NCI-H1694 treated with DMSO at 0.1 percent for 48 hours (cell line): ENCODE measurements at regions not wholly inside any gene's neighbourhood (a gene's known extent, or its start where the extent isn't known, plus 50 kb on each side); places are given as distances from the start of the nearest gene placed in this dataset.
"Not testable (repeated sequence)": the region's sequence is repeated elsewhere in the genome, so short reads cannot be mapped to it uniquely, and the experiment has no call there.

ENCODE experiments used
- DNase-seq: peaks from one replicate; lab custom pipeline; 2025; lab: John Stamatoyannopoulos, UW

GRCh38 chr2:67777836-67778429 lies 284.9 kb downstream of the C1D start:
- no peak for DNase-seq

DNA sequence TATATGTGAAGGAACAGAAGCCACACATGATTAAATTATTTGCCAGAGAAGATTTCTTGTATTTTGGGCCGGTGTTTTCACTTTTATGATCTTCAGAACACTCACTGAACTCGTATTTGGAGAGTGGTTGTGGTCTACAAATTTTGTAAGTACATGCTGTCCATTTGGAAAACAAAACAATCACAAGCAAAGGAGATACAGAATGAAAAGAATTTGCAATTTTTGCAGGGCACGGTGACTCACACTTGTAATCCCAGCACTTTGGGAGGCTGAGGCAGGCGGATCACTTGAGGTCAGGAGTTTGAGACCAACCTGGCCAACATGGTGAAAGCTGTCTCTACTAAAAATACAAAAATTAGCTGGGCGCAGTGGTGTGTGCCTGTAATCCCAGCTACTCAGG lies 282.0 kb downstream of the C1D start:
- not testable (repeated sequence) for DNase-seq

- no peak for DNase-seq
Measured at GRCh38 chr2:67782443-67782842, 280.4 kb downstream of the C1D start.

DNA sequence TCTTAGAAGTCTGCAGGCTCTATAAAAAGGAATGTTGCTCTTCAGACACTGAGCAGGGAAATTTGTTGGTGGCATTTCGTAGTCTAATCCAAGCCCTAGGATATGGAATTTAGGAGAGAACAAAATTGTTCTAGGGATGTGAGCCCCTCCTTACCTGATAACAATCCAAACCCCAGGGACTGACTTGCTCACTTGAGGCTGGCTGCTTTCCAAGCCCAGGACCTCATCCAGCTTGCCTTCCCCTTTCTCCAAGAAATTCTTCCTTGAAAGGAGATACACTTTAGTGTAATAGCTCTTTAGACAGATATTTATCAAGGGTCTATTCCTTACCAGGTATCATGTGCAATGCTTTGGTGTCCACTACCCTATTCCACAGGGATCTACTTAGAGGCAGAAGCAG lies 279.8 kb downstream of the C1D start:
- no peak for DNase-seq

- no peak for DNase-seq
Measured at GRCh38 chr2:67790622-67791021, 272.2 kb downstream of the C1D start.

DNA sequence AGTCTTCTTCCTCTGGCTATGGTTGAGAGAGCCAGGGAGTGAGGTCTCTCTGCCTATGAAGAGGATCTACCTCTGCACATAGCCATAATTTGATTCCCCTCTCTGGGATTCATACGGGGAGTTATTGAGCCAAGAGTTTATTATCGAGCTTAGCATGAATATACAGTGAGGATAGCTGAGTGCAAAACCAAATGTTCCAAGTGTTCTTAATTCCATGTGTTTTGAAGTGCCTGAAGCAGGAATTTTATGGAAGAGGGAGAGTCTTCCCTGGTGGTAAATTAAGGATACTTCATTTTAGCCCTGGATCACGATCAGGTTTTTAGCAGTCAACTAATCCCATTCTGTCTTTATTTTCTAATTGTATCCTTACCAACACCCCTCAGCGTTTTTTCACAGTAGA lies 270.6 kb downstream of the C1D start:
- no peak for DNase-seq

DNA sequence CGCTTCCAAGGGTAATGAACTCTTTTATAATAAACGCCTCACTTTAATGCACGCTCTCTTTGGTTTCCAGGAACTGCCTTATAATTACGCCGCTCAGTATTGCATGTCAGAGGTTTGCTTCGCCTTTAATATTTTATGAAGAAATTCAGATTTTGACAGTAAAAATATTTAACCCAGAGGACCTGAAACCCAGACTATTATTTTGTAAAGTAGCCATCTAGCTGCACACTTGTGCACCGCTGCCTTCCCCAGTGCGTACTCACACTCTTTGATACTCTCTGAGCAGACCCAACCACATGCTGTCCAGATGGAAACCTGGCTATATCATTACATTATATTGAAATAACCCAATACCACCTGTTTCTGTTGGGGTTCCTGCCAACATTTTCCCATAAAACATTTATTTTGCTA lies 270.1 kb downstream of the C1D start:
- peak; percentile 49 for DNase-seq

DNA sequence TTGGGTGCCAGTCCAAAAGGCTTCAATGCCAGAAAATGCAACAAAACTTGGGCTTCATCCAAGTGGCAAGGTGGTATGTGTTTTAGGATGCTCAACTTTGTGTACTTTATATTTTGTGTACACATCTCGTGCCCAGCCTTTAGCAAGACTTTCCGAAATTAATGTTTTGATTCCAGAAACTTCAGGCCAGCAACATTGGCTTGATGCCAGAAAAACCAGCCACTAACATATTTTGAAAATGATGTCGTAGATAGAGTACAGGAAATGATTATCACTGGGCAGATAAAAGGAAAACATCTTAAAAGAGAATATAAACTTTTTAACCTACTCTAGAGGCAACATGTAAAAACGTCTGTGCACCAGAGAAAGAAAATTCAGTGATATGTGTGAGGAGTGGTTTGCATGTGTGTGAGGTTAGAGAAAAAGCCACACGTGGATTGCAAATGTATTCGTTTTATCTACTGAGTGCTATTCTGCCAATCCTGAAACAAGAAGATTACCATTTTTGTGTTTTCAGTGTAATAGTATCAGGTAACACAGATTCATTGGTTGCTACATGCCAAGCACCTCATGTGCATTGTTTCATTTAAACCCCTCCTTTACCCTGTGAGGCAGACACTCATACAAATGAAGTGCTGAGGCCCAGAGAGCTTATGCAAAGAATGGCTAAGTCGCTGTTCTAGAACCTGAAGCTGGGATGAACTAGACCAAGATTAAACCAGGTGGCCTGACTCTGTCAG lies 264.8 kb downstream of the C1D start:
- DNase-seq: no peak

DNA sequence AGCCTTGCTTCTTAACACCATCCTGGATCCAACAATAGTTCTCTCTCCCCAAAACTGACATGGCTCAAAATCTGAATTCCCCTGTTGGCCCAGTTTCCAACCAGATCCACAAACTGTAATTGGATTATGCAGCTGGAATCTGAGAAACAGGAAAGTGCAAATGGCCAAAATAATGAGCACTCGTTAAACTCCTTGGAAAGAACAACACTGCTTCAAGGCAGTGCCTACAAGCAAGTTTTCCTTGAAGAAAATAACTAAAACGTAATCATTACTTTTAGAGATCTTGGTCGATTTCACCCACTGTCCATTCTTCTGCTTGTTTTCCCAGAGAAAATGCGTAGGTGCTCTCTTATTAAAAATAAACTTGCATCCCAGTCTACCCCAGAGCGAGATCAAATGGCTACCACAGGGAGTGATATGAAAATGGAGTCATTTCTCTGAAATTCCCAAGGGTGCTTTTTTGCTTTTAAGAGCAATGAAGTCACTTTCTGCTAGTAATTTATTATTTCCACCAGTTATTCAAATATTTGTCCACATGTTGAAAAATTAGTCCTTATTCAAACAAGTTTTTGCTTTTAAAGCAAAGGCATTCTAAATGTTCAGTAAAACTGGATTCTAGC lies 264.2 kb downstream of the C1D start:
- DNase-seq: no peak

DNA sequence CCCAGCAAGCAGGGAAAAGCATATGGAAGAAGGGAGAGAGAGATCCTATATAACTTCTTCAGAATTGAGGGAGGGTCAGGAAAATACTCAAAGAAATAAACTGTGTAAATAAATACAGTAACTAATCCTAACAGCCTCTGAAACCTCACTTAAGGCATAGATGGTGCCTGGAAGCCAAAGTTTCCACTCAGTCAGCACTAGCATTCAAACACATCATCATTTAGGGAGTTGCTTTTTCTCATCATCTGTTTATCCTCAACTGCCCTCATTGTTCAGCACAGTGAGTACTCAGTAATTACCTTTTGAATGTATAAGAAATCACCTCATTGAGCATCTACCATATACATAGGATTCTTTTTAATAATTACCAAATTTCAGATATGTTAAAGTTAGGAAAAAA lies 262.9 kb downstream of the C1D start:
- DNase-seq: no peak

GRCh38 chr2:67802291-67802690 lies 260.5 kb downstream of the C1D start:
- no peak for DNase-seq

DNA sequence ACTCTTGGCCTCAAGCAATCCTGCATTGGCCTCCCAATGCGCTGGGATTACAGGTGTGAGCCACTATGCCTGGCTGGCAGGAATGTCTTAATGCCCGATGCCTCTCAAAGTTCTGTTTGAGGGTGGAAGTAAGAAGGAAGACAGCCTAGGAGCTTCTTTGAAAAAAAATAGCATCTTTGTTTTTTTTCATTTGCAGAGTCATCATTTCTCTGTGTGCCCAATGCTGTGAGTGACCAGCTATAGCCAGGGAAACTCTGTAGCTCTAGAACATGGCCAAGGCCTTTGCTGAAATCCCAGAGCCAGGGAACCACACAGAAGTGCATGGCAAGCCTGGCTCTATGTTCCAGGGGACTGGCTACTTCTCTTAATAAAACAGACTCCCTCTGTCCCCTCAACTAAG lies 260.0 kb downstream of the C1D start:
- DNase-seq: no peak

GRCh38 chr2:67806816-67807215 lies 256.0 kb downstream of the C1D start:
- DNase-seq: no peak

GRCh38 chr2:67808112-67808511 lies 254.7 kb downstream of the C1D start:
- DNase-seq: no peak

DNA sequence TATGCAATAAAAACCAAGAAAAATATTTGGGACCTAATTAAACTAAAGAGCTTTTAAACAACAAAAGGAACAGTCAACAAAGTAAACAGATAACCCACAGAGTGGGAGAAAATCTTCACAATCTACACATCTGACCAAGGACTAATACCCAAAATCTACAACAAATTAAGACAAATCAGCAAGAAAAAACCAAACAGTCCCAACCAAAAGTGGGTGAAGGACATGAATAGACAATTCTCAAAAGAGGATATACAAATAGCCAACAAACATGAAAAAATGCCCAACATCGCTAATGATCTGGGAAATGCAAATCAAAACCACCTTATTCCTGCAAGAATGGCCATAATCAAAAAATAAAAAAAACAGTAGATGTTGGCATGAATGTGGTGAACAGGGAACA lies 250.1 kb downstream of the C1D start:
- no peak for DNase-seq

DNA sequence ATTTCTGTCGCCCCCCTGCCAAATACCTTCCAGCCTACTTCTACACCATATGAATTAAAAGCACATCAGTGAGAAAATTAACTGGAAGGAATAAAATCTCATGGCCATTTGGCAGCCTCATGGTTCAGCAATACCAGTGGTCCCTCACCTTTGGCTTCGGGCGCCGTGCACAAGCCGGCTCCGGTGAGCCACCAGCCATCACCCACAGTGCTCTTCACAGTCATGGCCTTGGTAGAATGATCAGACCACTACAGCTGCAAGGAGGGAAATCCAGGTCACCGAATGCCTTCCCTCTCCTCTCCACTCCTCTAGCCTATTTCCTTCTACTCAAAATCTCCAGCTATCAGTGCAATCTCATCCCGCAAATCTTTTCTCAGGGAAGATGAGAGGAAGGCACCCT lies 239.1 kb downstream of the C1D start:
- no peak for DNase-seq

- DNase-seq: no peak
Measured at GRCh38 chr2:67824186-67824585, 238.6 kb downstream of the C1D start.

- no peak for DNase-seq
Measured at GRCh38 chr2:67825476-67825875, 237.3 kb downstream of the C1D start.

DNA sequence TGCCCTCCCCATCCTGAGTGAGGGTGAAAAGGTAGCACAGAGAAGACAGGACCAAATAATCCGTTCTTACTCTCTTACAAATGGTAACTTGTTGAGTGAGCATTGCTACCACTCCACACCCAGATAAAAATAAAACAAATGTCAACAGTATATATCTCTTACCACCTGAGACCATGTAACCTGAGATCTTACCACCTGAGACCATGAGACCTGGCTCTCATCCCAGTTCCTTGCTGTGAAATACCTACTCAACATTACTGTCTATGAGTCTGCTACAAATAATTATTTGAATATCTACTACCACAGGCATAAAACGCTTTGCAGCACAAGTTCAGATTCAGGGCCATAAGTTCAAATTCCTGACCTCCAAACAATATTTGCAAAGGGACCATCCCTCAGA lies 234.7 kb downstream of the C1D start:
- DNase-seq: no peak

- no peak for DNase-seq
Measured at GRCh38 chr2:67829470-67829869, 233.3 kb downstream of the C1D start.

- DNase-seq: no peak
Measured at GRCh38 chr2:67833632-67834031, 229.2 kb downstream of the C1D start.

DNA sequence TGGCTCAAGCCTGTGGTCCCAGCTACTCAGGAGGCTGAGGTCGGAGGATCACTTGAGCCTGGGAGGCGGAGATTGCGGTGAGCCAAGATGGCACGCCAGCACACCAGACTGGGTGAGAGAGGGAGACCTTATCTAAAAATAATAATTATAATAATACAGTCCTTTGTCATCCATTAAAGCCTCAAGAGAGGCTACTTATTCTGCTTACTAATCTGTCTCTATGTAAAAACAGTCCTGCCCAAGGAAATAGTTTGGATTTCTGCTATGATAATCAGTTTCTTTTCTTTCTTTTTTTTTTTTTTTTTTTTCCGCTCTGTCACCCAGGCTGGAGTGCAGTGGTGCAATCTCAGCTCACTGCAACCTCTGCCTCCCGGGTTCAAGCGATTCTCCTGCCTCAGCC lies 228.3 kb downstream of the C1D start:
- no peak for DNase-seq

- no peak for DNase-seq
Measured at GRCh38 chr2:67835266-67835665, 227.5 kb downstream of the C1D start.

- DNase-seq: peak; percentile 77
Measured at GRCh38 chr2:67836866-67837265, 225.9 kb downstream of the C1D start.
